GM13976 (cell line): ENCODE measurements at regions not wholly inside any gene's neighbourhood (a gene's known extent, or its start where the extent isn't known, plus 50 kb on each side); places are given as distances from the start of the nearest gene placed in this dataset.

Experiments
- DNase-seq: peaks from one replicate; pipeline ENCODE4 v3.0.0; 2012; ENCODE audit warnings: low spot score
- in situ Hi-C: fragments of 300-500 bp; cut with MboI; formaldehyde crosslinking; loops from one replicate; pipeline ENCODE4 v1.12.0; 2022; ENCODE audit warnings: low sequenced_read_pairs, mixed read lengths, inconsistent platforms; ENCODE audit not compliant: unreplicated experiment
- TF ChIP-seq, protein P1 (sequence below): IDR thresholded peaks from 2 replicates; pipeline ENCODE4 v1.5.1; 2012; ENCODE audit warnings: borderline replicate concordance, mild to moderate bottlenecking; ENCODE audit not compliant: insufficient read depth; ENCODE audit errors: extremely low read depth, missing control alignments, control extremely low read depth

DNA sequence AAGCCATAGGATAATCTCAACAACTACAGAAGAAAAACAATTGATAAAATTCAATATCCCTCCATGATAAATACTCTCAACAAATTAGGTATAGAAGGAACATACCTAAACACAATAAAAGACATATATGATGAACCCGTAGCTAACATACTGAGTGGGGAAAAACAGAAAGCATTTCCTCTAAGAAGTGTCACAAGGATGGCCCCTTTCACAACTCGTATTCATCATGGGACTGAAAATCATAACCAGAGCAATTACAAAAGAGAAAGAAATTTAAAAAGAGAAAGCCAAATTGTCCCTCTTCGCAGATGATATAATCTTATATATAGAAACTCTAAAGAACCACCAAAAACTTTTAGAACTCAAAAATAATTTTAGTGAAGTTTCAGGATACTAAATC is 146.3 kb upstream of the RGMB start:
- in situ Hi-C loops, result no loop called here
- no peak for DNase-seq
- TF ChIP-seq, protein P1, sequence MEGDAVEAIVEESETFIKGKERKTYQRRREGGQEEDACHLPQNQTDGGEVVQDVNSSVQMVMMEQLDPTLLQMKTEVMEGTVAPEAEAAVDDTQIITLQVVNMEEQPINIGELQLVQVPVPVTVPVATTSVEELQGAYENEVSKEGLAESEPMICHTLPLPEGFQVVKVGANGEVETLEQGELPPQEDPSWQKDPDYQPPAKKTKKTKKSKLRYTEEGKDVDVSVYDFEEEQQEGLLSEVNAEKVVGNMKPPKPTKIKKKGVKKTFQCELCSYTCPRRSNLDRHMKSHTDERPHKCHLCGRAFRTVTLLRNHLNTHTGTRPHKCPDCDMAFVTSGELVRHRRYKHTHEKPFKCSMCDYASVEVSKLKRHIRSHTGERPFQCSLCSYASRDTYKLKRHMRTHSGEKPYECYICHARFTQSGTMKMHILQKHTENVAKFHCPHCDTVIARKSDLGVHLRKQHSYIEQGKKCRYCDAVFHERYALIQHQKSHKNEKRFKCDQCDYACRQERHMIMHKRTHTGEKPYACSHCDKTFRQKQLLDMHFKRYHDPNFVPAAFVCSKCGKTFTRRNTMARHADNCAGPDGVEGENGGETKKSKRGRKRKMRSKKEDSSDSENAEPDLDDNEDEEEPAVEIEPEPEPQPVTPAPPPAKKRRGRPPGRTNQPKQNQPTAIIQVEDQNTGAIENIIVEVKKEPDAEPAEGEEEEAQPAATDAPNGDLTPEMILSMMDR, result no peak

DNA sequence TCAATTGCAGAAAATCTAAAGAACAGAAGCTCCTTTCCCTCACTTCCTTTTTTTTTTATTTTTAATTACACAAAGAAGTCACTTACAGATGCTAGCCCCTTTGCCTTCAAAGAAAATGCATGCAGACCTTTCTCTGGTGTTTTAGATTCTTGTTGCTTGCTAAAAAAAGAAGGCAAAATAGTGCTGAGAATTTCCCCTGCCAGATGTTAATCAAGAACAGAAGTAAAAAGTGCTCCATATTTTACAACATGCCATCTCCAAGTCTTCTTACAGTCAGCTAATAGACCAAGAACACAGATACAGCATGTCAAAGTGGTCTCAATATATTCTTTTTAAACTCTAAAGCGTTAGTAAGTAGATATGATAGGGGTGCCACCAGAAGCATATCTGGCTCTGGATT is 142.8 kb upstream of the RGMB start:
- DNase-seq, result no peak
- TF ChIP-seq, protein P1, result no peak
- in situ Hi-C loops, result no loop called here

DNA sequence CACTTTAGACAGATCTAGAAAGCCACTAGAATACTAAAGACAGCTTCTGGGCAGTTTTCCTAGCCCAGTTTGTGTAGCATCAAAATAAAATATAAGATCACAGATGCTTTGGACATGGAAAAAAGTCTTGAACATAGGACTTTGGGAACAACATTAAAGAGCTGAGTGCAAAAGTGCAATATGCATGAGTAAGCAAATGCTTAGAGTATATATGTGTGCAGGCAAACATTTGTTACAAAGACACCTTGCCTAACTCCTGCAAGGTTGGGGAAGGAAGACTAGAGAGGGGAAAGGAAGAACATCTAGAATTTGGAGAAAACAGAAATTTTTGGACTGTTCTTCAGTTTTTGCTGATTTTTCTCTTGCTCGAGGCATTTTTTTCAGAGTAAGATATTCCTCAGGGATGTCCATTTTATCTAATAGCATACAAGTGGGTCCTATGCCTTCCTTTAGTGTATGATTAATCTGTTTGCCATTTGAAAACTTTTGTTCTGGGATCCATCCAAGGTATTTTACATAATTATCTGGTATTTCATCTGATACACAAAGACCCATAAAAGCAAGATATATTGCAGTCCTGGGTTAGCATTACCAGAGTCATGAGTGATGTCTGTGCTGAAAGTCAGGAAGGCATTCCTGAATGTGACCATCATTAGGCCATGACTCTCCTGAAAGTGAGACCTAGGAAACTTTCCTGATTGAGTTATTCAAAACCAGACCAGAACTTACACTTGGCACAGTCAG is 142.0 kb upstream of the RGMB start:
- TF ChIP-seq, protein P1, result no peak
- in situ Hi-C loops, result no loop called here
- no peak for DNase-seq

DNA sequence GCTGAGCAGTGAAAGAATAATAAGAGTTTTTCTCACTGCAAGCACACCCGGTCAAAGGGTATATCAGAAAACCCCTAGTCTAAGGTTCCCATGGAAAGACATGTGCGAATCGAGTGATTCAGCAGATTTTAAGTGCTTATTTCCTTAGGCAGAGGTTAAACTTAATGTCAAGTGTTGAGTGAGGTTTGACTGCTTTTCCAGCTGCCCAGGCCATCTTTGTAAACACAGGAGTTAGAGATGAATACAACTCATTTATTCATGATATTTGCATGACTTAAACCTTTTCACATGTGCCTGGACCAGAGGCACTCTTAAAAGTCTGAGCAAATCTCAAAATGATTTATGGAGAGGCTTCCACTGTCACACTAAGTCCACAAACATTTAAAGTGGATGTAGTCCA is 137.8 kb upstream of the RGMB start:
- DNase-seq, result no peak
- TF ChIP-seq, protein P1, result no peak
- in situ Hi-C loops, result no loop called here

DNA sequence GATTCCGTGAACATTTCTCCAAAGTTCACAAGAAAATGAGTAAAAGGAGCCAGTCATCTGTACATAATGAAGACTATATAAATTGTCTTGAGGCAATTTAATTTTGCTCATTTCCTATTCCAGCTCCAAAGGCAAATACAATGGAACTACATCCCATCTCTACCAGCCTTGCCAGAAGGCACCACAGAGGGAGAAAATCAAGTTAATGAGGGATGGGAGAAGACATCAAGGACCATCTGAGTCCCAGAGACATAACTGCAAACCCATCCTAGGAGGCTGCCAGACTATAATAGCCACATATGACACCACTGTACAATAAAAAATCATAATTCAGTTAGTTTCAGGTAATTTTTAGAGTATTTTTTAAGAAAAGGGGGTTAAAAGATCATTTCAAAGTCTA is 136.3 kb upstream of the RGMB start:
- in situ Hi-C loops, result no loop called here
- TF ChIP-seq, protein P1, result no peak
- no peak for DNase-seq

DNA sequence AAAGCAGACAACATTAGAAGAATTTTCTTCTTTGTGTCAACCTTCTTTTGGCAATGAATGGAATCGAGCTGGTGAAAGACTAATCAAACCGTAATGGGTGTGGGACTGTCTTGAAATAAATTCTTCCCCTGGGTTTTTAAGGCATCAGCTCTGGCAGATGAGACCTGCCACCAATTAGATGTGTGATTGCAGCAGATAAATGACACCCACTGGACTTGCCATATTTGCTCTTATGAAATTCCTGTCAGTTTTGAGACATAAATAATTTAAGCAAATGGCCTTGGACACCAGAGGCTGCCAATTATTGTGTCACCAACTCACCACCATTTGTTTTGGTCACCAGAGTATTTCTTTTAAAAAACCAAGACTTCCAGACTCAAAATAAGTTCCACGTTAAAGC is 135.9 kb upstream of the RGMB start:
- in situ Hi-C loops, result no loop called here
- TF ChIP-seq, protein P1, result no peak
- DNase-seq, result no peak
